Thyroid gland (tissue), 4 donors: ENCODE measurements at regions not wholly inside any gene's neighbourhood (a gene's known extent, or its start where the extent isn't known, plus 50 kb on each side); places are given as distances from the start of the nearest gene placed in this dataset.

ENCODE experiments used
- POLR2A ChIP-seq, 2 donors: fragments of 450-650 bp; IDR thresholded peaks; one replicate each; pipeline ENCODE4 v1.6.1; 2017; ENCODE audit warnings: antibody characterized with exemption in 2 of 2, mild to moderate bottlenecking in 2 of 2, moderate library complexity in 1 of 2
- TF ChIP-seq, protein P1 (sequence below), 6 experiments: fragments of 200-600 bp in 3 of 6; fragments of 450-650 bp in 3 of 6; sonication (generic) in 3 of 6; IDR thresholded peaks; one replicate each; pipeline ENCODE4 v1.5.1; 2016 to 2019; ENCODE audit warnings: antibody characterized with exemption in 6 of 6, mild to moderate bottlenecking in 2 of 6, inconsistent platforms in 1 of 6, moderate library complexity in 1 of 6

GRCh38 chr20:24747881-24748595, 201.0 kb upstream of the CST7 start:
- TF ChIP-seq, protein P1, sequence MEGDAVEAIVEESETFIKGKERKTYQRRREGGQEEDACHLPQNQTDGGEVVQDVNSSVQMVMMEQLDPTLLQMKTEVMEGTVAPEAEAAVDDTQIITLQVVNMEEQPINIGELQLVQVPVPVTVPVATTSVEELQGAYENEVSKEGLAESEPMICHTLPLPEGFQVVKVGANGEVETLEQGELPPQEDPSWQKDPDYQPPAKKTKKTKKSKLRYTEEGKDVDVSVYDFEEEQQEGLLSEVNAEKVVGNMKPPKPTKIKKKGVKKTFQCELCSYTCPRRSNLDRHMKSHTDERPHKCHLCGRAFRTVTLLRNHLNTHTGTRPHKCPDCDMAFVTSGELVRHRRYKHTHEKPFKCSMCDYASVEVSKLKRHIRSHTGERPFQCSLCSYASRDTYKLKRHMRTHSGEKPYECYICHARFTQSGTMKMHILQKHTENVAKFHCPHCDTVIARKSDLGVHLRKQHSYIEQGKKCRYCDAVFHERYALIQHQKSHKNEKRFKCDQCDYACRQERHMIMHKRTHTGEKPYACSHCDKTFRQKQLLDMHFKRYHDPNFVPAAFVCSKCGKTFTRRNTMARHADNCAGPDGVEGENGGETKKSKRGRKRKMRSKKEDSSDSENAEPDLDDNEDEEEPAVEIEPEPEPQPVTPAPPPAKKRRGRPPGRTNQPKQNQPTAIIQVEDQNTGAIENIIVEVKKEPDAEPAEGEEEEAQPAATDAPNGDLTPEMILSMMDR (IDR thresholded peaks at IDR 0.05), result no peak
- no peak for TF ChIP-seq POLR2A (IDR thresholded peaks at IDR 0.05)
